IPS-NIHi11 (cell line): ENCODE measurements at regions not wholly inside any gene's neighbourhood (a gene's known extent, or its start where the extent isn't known, plus 50 kb on each side); places are given as distances from the start of the nearest gene placed in this dataset.
"Not testable (repeated sequence)": the region's sequence is repeated elsewhere in the genome, so short reads cannot be mapped to it uniquely, and the experiment has no call there.

Experiments used
- DNase-seq: peaks from one replicate; pipeline ENCODE4 v3.0.0; 2012; ENCODE audit warnings: mixed read lengths, low spot score

GRCh38 chr4:115657991-115658650 lies 544.7 kb upstream of the NDST4 start:
- DNase-seq = no peak

- no peak for DNase-seq
Measured at GRCh38 chr4:115655626-115656025, 542.2 kb upstream of the NDST4 start.

GRCh38 chr4:115648786-115649185 lies 535.4 kb upstream of the NDST4 start:
- DNase-seq = no peak

GRCh38 chr4:115629270-115629669 lies 515.9 kb upstream of the NDST4 start:
- no peak for DNase-seq

- DNase-seq = no peak
Measured at GRCh38 chr4:115609631-115610030, 496.2 kb upstream of the NDST4 start.

GRCh38 chr4:115607311-115607710 lies 493.9 kb upstream of the NDST4 start:
- DNase-seq = no peak

- DNase-seq = peak; percentile 8
Measured at GRCh38 chr4:115596265-115597001, 483.0 kb upstream of the NDST4 start.

GRCh38 chr4:115580901-115581300 lies 467.5 kb upstream of the NDST4 start:
- DNase-seq = no peak

- peak; percentile 8 for DNase-seq
Measured at GRCh38 chr4:115575851-115576250, 462.4 kb upstream of the NDST4 start.

- DNase-seq = no peak
Measured at GRCh38 chr4:115562506-115562905, 449.1 kb upstream of the NDST4 start.

- DNase-seq = no peak
Measured at GRCh38 chr4:115548123-115548522, 434.7 kb upstream of the NDST4 start.

GRCh38 chr4:115537387-115537786 lies 424.0 kb upstream of the NDST4 start:
- no peak for DNase-seq

- no peak for DNase-seq
Measured at GRCh38 chr4:115529126-115529525, 415.7 kb upstream of the NDST4 start.

GRCh38 chr4:115519476-115519875 lies 406.1 kb upstream of the NDST4 start:
- not testable (repeated sequence) for DNase-seq

- no peak for DNase-seq
Measured at GRCh38 chr4:115515772-115516171, 402.4 kb upstream of the NDST4 start.

GRCh38 chr4:115515366-115515765 lies 401.9 kb upstream of the NDST4 start:
- no peak for DNase-seq

GRCh38 chr4:115514675-115515074 lies 401.3 kb upstream of the NDST4 start:
- DNase-seq = no peak

GRCh38 chr4:115505326-115505725 lies 391.9 kb upstream of the NDST4 start:
- no peak for DNase-seq

- DNase-seq = no peak
Measured at GRCh38 chr4:115501656-115502055, 388.2 kb upstream of the NDST4 start.

- not testable (repeated sequence) for DNase-seq
Measured at GRCh38 chr4:115493770-115494169, 380.4 kb upstream of the NDST4 start.

GRCh38 chr4:115491686-115492085 lies 378.3 kb upstream of the NDST4 start:
- DNase-seq = no peak

GRCh38 chr4:115489279-115489678 lies 375.9 kb upstream of the NDST4 start:
- no peak for DNase-seq

- DNase-seq = no peak
Measured at GRCh38 chr4:115485402-115485801, 372.0 kb upstream of the NDST4 start.

- DNase-seq = no peak
Measured at GRCh38 chr4:115484479-115484878, 371.1 kb upstream of the NDST4 start.
